Tibial nerve (tissue), 4 donors: ENCODE measurements at regions not wholly inside any gene's neighbourhood (a gene's known extent, or its start where the extent isn't known, plus 50 kb on each side); places are given as distances from the start of the nearest gene placed in this dataset.

Source experiments
- DNase-seq, 2 donors: peaks; one replicate each; pipeline ENCODE4 v3.0.0-alpha.2; 2019; ENCODE audit warnings: low spot score in 2 of 2
- H3K27ac ChIP-seq, 4 donors: fragments of 200-600 bp; sonication (generic) in 3 of 4; one replicate each; pipeline ENCODE4 v1.5.1; 2017 to 2019; ENCODE audit warnings: mild to moderate bottlenecking in 1 of 4
- H3K27me3 ChIP-seq, 2 donors: fragments of 200-600 bp; sonication (generic) in 1 of 2; one replicate each; pipeline versions ENCODE4 v1.5.1 to v1.6.0; 2017 to 2019
- H3K36me3 ChIP-seq, 3 donors: fragments of 200-600 bp; sonication (generic); one replicate each; pipeline ENCODE4 v1.5.1; 2018 to 2019
- H3K4me1 ChIP-seq, 4 donors: fragments of 200-600 bp; sonication (generic) in 3 of 4; one replicate each; pipeline ENCODE4 v1.5.1; 2017 to 2019
- H3K4me3 ChIP-seq, 4 donors: fragments of 200-600 bp; sonication (generic) in 3 of 4; one replicate each; pipeline ENCODE4 v1.5.1; 2017 to 2019; ENCODE audit warnings: mild to moderate bottlenecking in 1 of 4, moderate library complexity in 1 of 4
- H3K9me3 ChIP-seq, 4 donors: fragments of 200-600 bp; sonication (generic) in 3 of 4; one replicate each; pipeline ENCODE4 v1.5.1; 2017 to 2019
- EP300 ChIP-seq, 2 donors: sonication (generic); formaldehyde crosslinking; IDR thresholded peaks; one replicate each; pipeline ENCODE4 v1.6.1; 2017; ENCODE audit warnings: antibody characterized with exemption in 2 of 2, mild to moderate bottlenecking in 1 of 2
- POLR2A ChIP-seq, 2 donors: fragments of 450-650 bp; IDR thresholded peaks; one replicate each; pipeline ENCODE4 v1.6.1; 2017; ENCODE audit warnings: antibody characterized with exemption in 2 of 2, mild to moderate bottlenecking in 2 of 2, moderate library complexity in 2 of 2
- WGBS, 2 donors: methylation state at CpG; one replicate each; pipeline ENCODE4 v1.1.5; 2018; 5-methylcytosine and 5-hydroxymethylcytosine counted together
- TF ChIP-seq, protein P1 (sequence below), 5 experiments: fragments of 200-600 bp in 3 of 5; fragments of 450-650 bp in 2 of 5; sonication (generic) in 3 of 5; IDR thresholded peaks; one replicate each; pipeline ENCODE4 v1.5.1; 2016 to 2019; ENCODE audit warnings: antibody characterized with exemption in 5 of 5, mild to moderate bottlenecking in 3 of 5, moderate library complexity in 2 of 5

GRCh38 chr3:78143000-78143399 lies 1103.1 kb downstream of the ROBO2 start:
- Histone ChIP-seq H3K4me3 (no peak overlapping the region), H3K36me3 (no peaks in the 10 kb centered on the region), H3K27ac (no peak overlapping the region), H3K4me1 (no peaks in the 10 kb centered on the region), H3K27me3 (no peaks in the 10 kb centered on the region), H3K9me3 (no peaks in the 10 kb centered on the region)
- WGBS, 2 donors, result 87 to 98% methylated on average over 1 of the region's 1 CpG
- no peak for DNase-seq
- TF ChIP-seq EP300 (IDR thresholded peaks at IDR 0.05), result no peak
- TF ChIP-seq POLR2A (IDR thresholded peaks at IDR 0.05), result no peak
- TF ChIP-seq, protein P1, sequence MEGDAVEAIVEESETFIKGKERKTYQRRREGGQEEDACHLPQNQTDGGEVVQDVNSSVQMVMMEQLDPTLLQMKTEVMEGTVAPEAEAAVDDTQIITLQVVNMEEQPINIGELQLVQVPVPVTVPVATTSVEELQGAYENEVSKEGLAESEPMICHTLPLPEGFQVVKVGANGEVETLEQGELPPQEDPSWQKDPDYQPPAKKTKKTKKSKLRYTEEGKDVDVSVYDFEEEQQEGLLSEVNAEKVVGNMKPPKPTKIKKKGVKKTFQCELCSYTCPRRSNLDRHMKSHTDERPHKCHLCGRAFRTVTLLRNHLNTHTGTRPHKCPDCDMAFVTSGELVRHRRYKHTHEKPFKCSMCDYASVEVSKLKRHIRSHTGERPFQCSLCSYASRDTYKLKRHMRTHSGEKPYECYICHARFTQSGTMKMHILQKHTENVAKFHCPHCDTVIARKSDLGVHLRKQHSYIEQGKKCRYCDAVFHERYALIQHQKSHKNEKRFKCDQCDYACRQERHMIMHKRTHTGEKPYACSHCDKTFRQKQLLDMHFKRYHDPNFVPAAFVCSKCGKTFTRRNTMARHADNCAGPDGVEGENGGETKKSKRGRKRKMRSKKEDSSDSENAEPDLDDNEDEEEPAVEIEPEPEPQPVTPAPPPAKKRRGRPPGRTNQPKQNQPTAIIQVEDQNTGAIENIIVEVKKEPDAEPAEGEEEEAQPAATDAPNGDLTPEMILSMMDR (IDR thresholded peaks at IDR 0.05), result no peak

DNA sequence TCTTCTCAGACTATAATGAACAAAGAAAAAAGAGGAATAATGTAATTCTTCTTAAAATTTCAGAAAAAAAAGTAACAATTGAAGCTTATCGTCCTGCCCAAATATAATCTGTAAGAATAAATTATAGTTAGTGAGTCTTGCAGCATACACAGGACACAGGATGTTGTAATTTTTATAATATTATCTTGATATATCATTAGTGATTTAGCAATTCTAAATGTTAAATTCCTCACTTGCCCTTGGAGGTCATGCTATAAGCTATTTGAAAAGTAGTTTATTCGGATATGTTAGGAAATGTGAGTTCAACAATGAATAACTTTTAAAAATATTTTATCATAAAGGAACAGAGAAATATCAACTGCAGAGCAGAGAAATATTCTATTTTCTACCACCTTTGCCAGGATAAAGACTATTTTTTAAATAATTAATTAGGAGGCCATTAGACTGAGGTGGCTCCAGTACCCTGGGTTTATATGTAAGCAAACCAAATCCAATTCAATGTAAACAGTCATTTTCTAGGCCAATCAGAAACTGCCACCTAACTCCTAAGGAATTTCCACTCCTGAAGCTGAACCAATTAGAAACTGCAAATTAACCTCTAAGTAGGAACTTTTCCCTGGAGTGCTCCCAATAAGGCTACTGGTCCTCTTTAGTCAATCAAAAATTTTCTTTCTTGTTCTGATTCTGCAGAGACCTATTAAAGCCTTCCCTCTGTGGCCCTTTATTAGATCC lies 1109.3 kb downstream of the ROBO2 start:
- DNase-seq, result no peak
- H3K4me3 ChIP-seq, result no peak overlapping the region
- H3K4me1 ChIP-seq, result no peaks in the 10 kb centered on the region
- TF ChIP-seq EP300 (IDR thresholded peaks at IDR 0.05) (no peak), POLR2A (IDR thresholded peaks at IDR 0.05) (no peak)
- TF ChIP-seq, protein P1 (IDR thresholded peaks at IDR 0.05), result no peak
- no peaks in the 10 kb centered on the region for H3K36me3 ChIP-seq
- no peak overlapping the region for H3K27ac ChIP-seq
- no peaks in the 10 kb centered on the region for H3K9me3 ChIP-seq
- WGBS, 2 donors, result 67 to 68% methylated on average over 2 of the region's 2 CpGs
- no peaks in the 10 kb centered on the region for H3K27me3 ChIP-seq

DNA sequence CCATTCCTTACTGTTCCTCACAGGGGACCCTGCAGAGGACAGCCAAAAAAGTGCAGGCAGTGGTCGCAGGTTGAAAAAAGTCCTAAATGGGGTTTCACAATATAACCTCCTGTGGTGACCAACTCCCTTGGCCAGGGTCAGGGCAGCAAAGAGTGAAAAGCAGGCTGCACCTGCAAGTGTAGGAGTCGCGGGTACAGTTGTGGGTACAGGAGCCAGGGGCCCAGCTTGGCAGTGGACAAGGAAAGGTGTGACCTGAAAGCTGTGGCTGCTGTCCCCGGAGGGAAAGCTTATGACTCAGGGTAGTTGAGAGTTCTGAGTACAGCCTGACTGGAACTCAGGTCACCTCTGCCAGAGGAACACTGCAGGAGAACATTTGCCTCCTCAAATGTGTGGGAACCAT lies 1114.1 kb downstream of the ROBO2 start:
- no peak overlapping the region for H3K4me3 ChIP-seq
- 92 to 96% methylated on average over 4 of the region's 4 CpGs for WGBS, 2 donors
- no peaks in the 10 kb centered on the region for H3K4me1 ChIP-seq
- TF ChIP-seq POLR2A (IDR thresholded peaks at IDR 0.05), result no peak
- TF ChIP-seq, protein P1 (IDR thresholded peaks at IDR 0.05), result no peak
- TF ChIP-seq EP300 (IDR thresholded peaks at IDR 0.05), result no peak
- no peak overlapping the region for H3K27ac ChIP-seq
- H3K27me3 ChIP-seq, result no peaks in the 10 kb centered on the region
- DNase-seq, result no peak
- H3K36me3 ChIP-seq, result no peaks in the 10 kb centered on the region
- no peaks in the 10 kb centered on the region for H3K9me3 ChIP-seq

DNA sequence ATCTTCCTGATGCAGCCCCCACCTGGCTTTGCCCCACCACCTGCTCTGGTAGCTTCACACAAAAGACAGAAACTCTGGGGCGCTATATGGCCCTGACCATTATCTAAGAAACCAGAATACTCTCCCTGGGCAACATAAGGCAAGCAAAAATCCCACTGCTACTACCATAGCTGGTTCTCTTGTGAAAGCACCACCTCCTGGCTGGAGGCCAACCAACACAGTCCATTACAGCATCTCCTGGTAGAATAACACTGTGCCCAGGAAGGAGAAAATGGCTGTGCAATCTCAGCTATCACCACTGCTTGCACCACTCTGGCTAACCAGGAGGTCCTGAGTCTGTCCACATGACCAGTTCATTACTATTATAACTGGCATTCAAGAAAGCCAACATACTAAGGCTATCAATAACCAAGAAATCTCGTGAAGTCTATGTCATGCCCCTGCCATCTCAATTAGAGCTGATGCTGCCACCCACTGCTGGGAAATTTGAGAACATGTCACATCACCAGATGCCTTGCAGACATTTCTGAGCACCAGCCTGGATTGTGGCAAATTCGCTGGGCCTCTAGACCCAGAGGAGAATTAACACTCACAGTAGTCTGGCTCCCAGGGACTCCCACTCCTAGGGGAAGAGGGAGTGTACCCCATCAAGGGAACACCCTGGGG lies 1114.8 kb downstream of the ROBO2 start:
- Histone ChIP-seq H3K27ac (no peak overlapping the region), H3K36me3 (no peaks in the 10 kb centered on the region), H3K27me3 (no peaks in the 10 kb centered on the region), H3K9me3 (no peaks in the 10 kb centered on the region), H3K4me3 (no peak overlapping the region), H3K4me1 (no peaks in the 10 kb centered on the region)
- 76 to 96% methylated on average over 3 of the region's 3 CpGs for WGBS, 2 donors
- DNase-seq, result no peak
- TF ChIP-seq, protein P1 (IDR thresholded peaks at IDR 0.05), result no peak
- no peak for TF ChIP-seq EP300 (IDR thresholded peaks at IDR 0.05)

DNA sequence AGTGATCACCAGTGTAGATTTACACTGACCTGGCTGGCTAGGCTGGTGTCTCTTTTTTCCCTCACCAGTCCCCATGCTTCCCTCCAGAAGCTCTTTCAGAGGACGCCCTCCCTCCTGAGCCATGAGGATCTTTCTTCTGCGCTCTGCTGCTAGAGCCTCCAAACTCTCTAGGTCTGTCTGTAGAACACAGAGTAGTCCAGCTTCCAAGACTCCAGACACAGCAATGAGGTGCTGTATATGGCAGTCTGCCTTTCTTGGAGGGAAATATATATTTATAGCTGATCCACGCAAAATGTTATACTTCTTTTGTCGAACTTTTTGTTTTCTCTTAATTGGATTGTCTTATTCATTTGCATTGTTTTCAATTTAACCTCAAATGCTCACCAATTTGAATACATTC lies 1121.8 kb downstream of the ROBO2 start:
- H3K9me3 ChIP-seq, result no peaks in the 10 kb centered on the region
- no peak overlapping the region for H3K27ac ChIP-seq
- no peaks in the 10 kb centered on the region for H3K27me3 ChIP-seq
- TF ChIP-seq EP300 (IDR thresholded peaks at IDR 0.05) (no peak), POLR2A (IDR thresholded peaks at IDR 0.05) (no peak)
- TF ChIP-seq, protein P1 (IDR thresholded peaks at IDR 0.05), result no peak
- no peak overlapping the region for H3K4me3 ChIP-seq
- no peaks in the 10 kb centered on the region for H3K4me1 ChIP-seq
- 86 to 87% methylated on average over 4 of the region's 4 CpGs for WGBS, 2 donors
- DNase-seq, result no peak
- H3K36me3 ChIP-seq, result no peaks in the 10 kb centered on the region
